ENCODE measurements at regions not wholly inside any gene's neighbourhood (a gene's known extent, or its start where the extent isn't known, plus 50 kb on each side); places are given as distances from the start of the nearest gene placed in this dataset.

GRCh38 chr12:111129149-111129767 lies 208.9 kb upstream of the MYL2 start (continued):
- no peak for TF ChIP-seq ATF2 (CRISPR knock-in tag; IDR thresholded peaks at IDR 0.05; ENCODE audit: borderline replicate concordance, low read depth)
- no peak for TF ChIP-seq SMAD3 (CRISPR knock-in tag; IDR thresholded peaks at IDR 0.05; ENCODE audit: borderline replicate concordance)
- TF ChIP-seq GABPB1 (CRISPR knock-in tag; IDR thresholded peaks at IDR 0.05) = no peak
- TF ChIP-seq GRHL2 (CRISPR knock-in tag; IDR thresholded peaks at IDR 0.05; ENCODE audit: insufficient replicate concordance, severe bottlenecking) = no peak
- TF ChIP-seq IRF2 (CRISPR knock-in tag; IDR thresholded peaks at IDR 0.05; ENCODE audit: borderline replicate concordance, low read depth) = no peak

- Mint-ChIP-seq H3K27me3 (ENCODE audit: low read depth) (peaks cover 1% of the 10 kb centered on the region; the same call in 1 of the 2 replicates), H3K9me3 (peaks cover 8% of the 10 kb centered on the region), H3K4me3 (no peak overlapping the region), H3K36me3 (peaks cover 8% of the 10 kb centered on the region), H3K4me1 (peaks cover 11% of the 10 kb centered on the region), H3K27ac (no peak overlapping the region)
- ChIA-PET POLR2A (no interaction called here), CTCF (no interaction called here)
- DNase-seq (ENCODE audit: low spot score) (no peak), ATAC-seq (no peak)
- TF ChIP-seq E2F1 (CRISPR knock-in tag; IDR thresholded peaks at IDR 0.05) (no peak), FOXJ3 (CRISPR knock-in tag; IDR thresholded peaks at IDR 0.05; ENCODE audit: borderline replicate concordance) (no peak), FOXP1 (CRISPR knock-in tag; IDR thresholded peaks at IDR 0.05; ENCODE audit: borderline replicate concordance) (no peak), ZBTB43 (CRISPR knock-in tag; IDR thresholded peaks at IDR 0.05) (no peak), TCF7 (CRISPR knock-in tag; IDR thresholded peaks at IDR 0.05; ENCODE audit: low read depth) (no peak), ZBTB21 (CRISPR knock-in tag; IDR thresholded peaks at IDR 0.05; ENCODE audit: borderline replicate concordance) (no peak), STAT6 (CRISPR knock-in tag; conservative IDR thresholded peaks at IDR 0.05; ENCODE audit: low read depth) (no peak), E2F5 (CRISPR knock-in tag; IDR thresholded peaks at IDR 0.05) (no peak), TEAD1 (CRISPR knock-in tag; IDR thresholded peaks at IDR 0.05) (no peak), OVOL2 (CRISPR knock-in tag; IDR thresholded peaks at IDR 0.05; ENCODE audit: borderline replicate concordance) (no peak), ATF1 (CRISPR knock-in tag; IDR thresholded peaks at IDR 0.05) (no peak), TP53 (CRISPR knock-in tag; IDR thresholded peaks at IDR 0.05) (no peak), KAT7 (CRISPR knock-in tag; IDR thresholded peaks at IDR 0.05; ENCODE audit: borderline replicate concordance) (no peak), ZNF396 (CRISPR knock-in tag; IDR thresholded peaks at IDR 0.05; ENCODE audit: borderline replicate concordance) (no peak), SMAD4 (CRISPR knock-in tag; IDR thresholded peaks at IDR 0.05) (no peak), FOXK1 (CRISPR knock-in tag; IDR thresholded peaks at IDR 0.05) (no peak), ZNF263 (CRISPR knock-in tag; IDR thresholded peaks at IDR 0.05; ENCODE audit: low read depth) (no peak)
Measured at GRCh38 chr12:111126331-111126730, 206.0 kb upstream of the MYL2 start.
